Ecto neural progenitor cell (in vitro differentiated cells): ENCODE measurements at regions not wholly inside any gene's neighbourhood (a gene's known extent, or its start where the extent isn't known, plus 50 kb on each side); places are given as distances from the start of the nearest gene placed in this dataset.
"Not testable (repeated sequence)": the region's sequence is repeated elsewhere in the genome, so short reads cannot be mapped to it uniquely, and the experiment has no call there.

Source experiments
- DNase-seq: peaks from one replicate; pipeline ENCODE4 v3.0.0-alpha.2; 2018; ENCODE audit warnings: low spot score

- DNase-seq, result not testable (repeated sequence)
These were observed 346.7 kb downstream of the OR4F29 start for GRCh38 chr1:104776-105175.

GRCh38 chr1:99481-99880 lies 352.0 kb downstream of the OR4F29 start:
- DNase-seq, result not testable (repeated sequence)

- DNase-seq, result not testable (repeated sequence)
These were observed 352.7 kb downstream of the OR4F29 start for GRCh38 chr1:98811-99210.

GRCh38 chr1:91279-91678 lies 360.2 kb downstream of the OR4F29 start:
- not testable (repeated sequence) for DNase-seq

GRCh38 chr1:88110-88509 lies 363.4 kb downstream of the OR4F29 start:
- DNase-seq, result not testable (repeated sequence)

- DNase-seq, result not testable (repeated sequence)
These were observed 372.3 kb downstream of the OR4F29 start for GRCh38 chr1:79152-79551.

- not testable (repeated sequence) for DNase-seq
These were observed 386.4 kb downstream of the OR4F29 start, which contains the start of gene OR4F5 for GRCh38 chr1:65119-65518. Gene OR4F5 (plus strand): TSS chr1:65419.

GRCh38 chr1:56014-56531 lies 395.4 kb downstream of the OR4F29 start:
- not testable (repeated sequence) for DNase-seq

GRCh38 chr1:53182-53581 lies 398.3 kb downstream of the OR4F29 start:
- not testable (repeated sequence) for DNase-seq

- DNase-seq, result not testable (repeated sequence)
These were observed 409.5 kb downstream of the OR4F29 start for GRCh38 chr1:41965-42466.

GRCh38 chr1:41197-41596 lies 410.3 kb downstream of the OR4F29 start:
- DNase-seq, result not testable (repeated sequence)

GRCh38 chr1:29183-29582 lies 422.3 kb downstream of the OR4F29 start:
- DNase-seq, result not testable (repeated sequence)

GRCh38 chr1:17298-17697 lies 434.2 kb downstream of the OR4F29 start:
- not testable (repeated sequence) for DNase-seq

GRCh38 chr1:16025-16424 lies 435.5 kb downstream of the OR4F29 start:
- DNase-seq, result not testable (repeated sequence)

GRCh38 chr1:9941-10717 lies 441.3 kb downstream of the OR4F29 start:
- not testable (repeated sequence) for DNase-seq
